ENCODE measurements at regions not wholly inside any gene's neighbourhood (a gene's known extent, or its start where the extent isn't known, plus 50 kb on each side); places are given as distances from the start of the nearest gene placed in this dataset.

DNA sequence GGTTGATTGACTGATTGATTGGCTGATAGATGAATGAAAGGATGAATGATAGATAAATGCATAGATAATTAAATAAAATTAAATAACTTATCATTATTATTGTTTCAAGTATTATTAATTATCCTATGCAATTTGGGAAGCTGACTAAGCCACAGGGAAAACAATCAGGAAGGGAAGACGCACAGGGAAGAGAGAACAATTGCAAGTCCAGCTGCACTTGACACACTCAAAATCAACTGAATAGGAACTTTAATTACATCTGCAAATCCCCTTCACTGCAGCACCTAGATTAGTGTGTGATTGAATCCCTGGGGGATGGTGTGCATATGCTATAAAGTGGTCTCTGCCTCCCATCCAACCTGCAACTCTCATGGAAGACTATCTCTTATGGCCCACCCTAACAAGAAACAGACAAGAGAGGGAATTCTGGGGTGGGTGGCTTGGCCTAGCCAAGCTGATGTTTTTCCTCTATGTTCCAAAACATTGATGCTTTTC, 161.1 kb upstream of the FGGY start:
- TF ChIP-seq, protein P1, sequence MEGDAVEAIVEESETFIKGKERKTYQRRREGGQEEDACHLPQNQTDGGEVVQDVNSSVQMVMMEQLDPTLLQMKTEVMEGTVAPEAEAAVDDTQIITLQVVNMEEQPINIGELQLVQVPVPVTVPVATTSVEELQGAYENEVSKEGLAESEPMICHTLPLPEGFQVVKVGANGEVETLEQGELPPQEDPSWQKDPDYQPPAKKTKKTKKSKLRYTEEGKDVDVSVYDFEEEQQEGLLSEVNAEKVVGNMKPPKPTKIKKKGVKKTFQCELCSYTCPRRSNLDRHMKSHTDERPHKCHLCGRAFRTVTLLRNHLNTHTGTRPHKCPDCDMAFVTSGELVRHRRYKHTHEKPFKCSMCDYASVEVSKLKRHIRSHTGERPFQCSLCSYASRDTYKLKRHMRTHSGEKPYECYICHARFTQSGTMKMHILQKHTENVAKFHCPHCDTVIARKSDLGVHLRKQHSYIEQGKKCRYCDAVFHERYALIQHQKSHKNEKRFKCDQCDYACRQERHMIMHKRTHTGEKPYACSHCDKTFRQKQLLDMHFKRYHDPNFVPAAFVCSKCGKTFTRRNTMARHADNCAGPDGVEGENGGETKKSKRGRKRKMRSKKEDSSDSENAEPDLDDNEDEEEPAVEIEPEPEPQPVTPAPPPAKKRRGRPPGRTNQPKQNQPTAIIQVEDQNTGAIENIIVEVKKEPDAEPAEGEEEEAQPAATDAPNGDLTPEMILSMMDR (IDR thresholded peaks at IDR 0.05) = no peak
- TF ChIP-seq POLR2A (IDR thresholded peaks at IDR 0.05) = no peak
- TF ChIP-seq EP300 (IDR thresholded peaks at IDR 0.05) = no peak

All from ovary (tissue), 3 donors.